ENCODE measurements at regions not wholly inside any gene's neighbourhood (a gene's known extent, or its start where the extent isn't known, plus 50 kb on each side); places are given as distances from the start of the nearest gene placed in this dataset.

DNA sequence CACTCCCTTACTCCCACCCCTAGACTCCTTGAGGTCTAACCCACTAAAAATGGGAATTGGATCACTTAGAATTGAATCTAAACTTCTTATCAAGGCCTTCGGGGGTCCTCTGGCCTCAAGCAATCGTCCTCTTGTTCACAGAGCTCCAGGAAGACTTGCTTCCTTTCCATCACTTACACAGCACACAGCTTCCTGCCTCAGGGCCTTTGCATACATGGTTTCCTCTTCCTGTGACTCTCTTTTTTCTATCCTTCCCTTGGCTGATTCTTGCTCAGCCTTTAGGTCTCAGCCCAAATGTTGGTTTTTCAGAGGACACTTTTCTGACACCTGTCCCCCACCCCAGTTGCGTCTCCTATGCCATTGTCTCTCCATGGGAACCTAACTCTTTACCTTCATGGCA is 50.0 kb upstream of the ALDH1B1 start:
- no peaks in the 10 kb centered on the region for H3K9me3 Mint-ChIP-seq
- H3K27me3 Mint-ChIP-seq = peaks cover 7% of the 10 kb centered on the region
- H3K36me3 Mint-ChIP-seq (ENCODE audit: low read depth) = no peaks in the 10 kb centered on the region
- H3K27me3 ChIP-seq (ENCODE audit: control insufficient read depth in 1 of 2, insufficient read depth in 2 of 2, low read length in 2 of 2) = peaks cover 0 to 8% of the 10 kb centered on the region in 2 experiments
- H3K27ac ChIP-seq (ENCODE audit: low read depth in 1 of 2, low read length in 2 of 2) = no peak overlapping the region
- H3K4me3 ChIP-seq (ENCODE audit: low read length) = no peak overlapping the region
- TF ChIP-seq, protein P1, sequence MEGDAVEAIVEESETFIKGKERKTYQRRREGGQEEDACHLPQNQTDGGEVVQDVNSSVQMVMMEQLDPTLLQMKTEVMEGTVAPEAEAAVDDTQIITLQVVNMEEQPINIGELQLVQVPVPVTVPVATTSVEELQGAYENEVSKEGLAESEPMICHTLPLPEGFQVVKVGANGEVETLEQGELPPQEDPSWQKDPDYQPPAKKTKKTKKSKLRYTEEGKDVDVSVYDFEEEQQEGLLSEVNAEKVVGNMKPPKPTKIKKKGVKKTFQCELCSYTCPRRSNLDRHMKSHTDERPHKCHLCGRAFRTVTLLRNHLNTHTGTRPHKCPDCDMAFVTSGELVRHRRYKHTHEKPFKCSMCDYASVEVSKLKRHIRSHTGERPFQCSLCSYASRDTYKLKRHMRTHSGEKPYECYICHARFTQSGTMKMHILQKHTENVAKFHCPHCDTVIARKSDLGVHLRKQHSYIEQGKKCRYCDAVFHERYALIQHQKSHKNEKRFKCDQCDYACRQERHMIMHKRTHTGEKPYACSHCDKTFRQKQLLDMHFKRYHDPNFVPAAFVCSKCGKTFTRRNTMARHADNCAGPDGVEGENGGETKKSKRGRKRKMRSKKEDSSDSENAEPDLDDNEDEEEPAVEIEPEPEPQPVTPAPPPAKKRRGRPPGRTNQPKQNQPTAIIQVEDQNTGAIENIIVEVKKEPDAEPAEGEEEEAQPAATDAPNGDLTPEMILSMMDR (IDR thresholded peaks at IDR 0.05) = no peak
- H3K4me1 ChIP-seq (ENCODE audit: insufficient read depth, low read length) = no peaks in the 10 kb centered on the region
- DNase-seq (no peak), ATAC-seq (ENCODE audit: poor library complexity) (no peak)
- intact Hi-C loops (cut with DNase I, micrococcal nuclease) = no loop called here
- CTCF ChIA-PET = no interaction called here
- no peaks in the 10 kb centered on the region for H3K9me3 ChIP-seq (ENCODE audit: control insufficient read depth in 1 of 2, insufficient read depth in 1 of 2, low read length in 2 of 2)
- no peaks in the 10 kb centered on the region for H3K4me1 Mint-ChIP-seq (ENCODE audit: low read depth)
- no peak overlapping the region for H3K4me3 Mint-ChIP-seq
- no peaks in the 10 kb centered on the region for H3K36me3 ChIP-seq (ENCODE audit: insufficient read depth, low read length)
- no peak overlapping the region for H3K27ac Mint-ChIP-seq
- POLR2A ChIA-PET = no interaction called here

DNA sequence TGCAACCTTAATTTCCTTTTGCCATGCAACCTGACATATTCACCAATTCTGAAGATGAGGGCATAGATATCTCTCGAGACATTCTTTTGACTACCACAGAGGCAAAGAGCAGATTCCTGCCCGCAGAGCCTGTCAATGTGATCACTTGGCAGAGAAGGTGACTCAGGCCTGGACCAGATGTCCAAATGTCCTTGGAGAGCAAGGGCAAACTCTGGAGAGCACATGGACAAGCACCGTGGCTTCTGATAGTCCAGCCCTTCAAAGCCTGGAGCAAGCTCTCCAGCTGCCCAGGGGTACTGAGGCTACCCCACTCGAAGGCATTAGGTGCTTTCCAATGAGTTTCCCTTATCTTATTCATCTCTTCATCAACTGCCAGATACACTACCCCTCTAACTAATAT is 50.4 kb upstream of the ALDH1B1 start:
- Histone ChIP-seq H3K27ac (ENCODE audit: low read depth in 1 of 2, low read length in 2 of 2) (no peak overlapping the region), H3K36me3 (ENCODE audit: insufficient read depth, low read length) (no peaks in the 10 kb centered on the region), H3K4me1 (ENCODE audit: insufficient read depth, low read length) (no peaks in the 10 kb centered on the region), H3K9me3 (ENCODE audit: control insufficient read depth in 1 of 2, insufficient read depth in 1 of 2, low read length in 2 of 2) (no peaks in the 10 kb centered on the region), H3K4me3 (ENCODE audit: low read length) (no peak overlapping the region), H3K27me3 (ENCODE audit: control insufficient read depth in 1 of 2, insufficient read depth in 2 of 2, low read length in 2 of 2) (peaks cover 0 to 8% of the 10 kb centered on the region in 2 experiments)
- no peak for DNase-seq
- Mint-ChIP-seq H3K27me3 (peaks cover 4% of the 10 kb centered on the region), H3K4me3 (no peak overlapping the region), H3K9me3 (no peaks in the 10 kb centered on the region), H3K4me1 (ENCODE audit: low read depth) (no peaks in the 10 kb centered on the region), H3K36me3 (ENCODE audit: low read depth) (no peaks in the 10 kb centered on the region), H3K27ac (no peak overlapping the region)
- ATAC-seq (ENCODE audit: poor library complexity) = no peak
- ChIA-PET POLR2A (no interaction called here), CTCF (no interaction called here)
- TF ChIP-seq, protein P1 (IDR thresholded peaks at IDR 0.05) = no peak
- intact Hi-C loops (cut with DNase I, micrococcal nuclease) = no loop called here

DNA sequence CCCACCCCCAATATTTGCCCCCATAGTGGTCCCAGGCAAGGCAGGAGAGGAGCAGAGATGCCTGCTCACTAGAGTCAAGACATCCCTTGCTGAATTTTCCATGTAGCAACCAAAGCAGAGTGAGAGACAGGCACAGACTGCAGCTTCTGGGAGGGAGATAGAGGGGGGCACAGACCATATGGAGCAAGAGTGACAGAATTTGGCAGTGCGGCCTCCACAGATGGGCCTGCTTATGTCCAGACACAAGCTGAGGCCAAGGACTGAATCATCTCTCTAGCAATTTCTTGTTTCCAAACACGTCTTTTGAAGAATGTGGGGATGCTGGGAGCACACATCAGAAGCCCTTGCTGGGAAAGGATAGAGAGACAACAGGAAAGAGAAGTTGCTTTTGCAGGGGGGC is 53.0 kb upstream of the ALDH1B1 start:
- POLR2A ChIA-PET = no interaction called here
- TF ChIP-seq, protein P1 (IDR thresholded peaks at IDR 0.05) = no peak

More for the DNA sequence above, 53.0 kb upstream of the ALDH1B1 start:
- Mint-ChIP-seq H3K4me3 (no peak overlapping the region), H3K4me1 (ENCODE audit: low read depth) (no peaks in the 10 kb centered on the region), H3K9me3 (no peaks in the 10 kb centered on the region), H3K36me3 (ENCODE audit: low read depth) (no peaks in the 10 kb centered on the region), H3K27ac (no peak overlapping the region), H3K27me3 (peaks cover 10% of the 10 kb centered on the region)
- ATAC-seq (ENCODE audit: poor library complexity) = no peak
- no peaks in the 10 kb centered on the region for H3K4me1 ChIP-seq (ENCODE audit: insufficient read depth, low read length)
- H3K27me3 ChIP-seq (ENCODE audit: control insufficient read depth in 1 of 2, insufficient read depth in 2 of 2, low read length in 2 of 2) = peaks cover 0 to 4% of the 10 kb centered on the region in 2 experiments
- no peak overlapping the region for H3K4me3 ChIP-seq (ENCODE audit: low read length)
- no peaks in the 10 kb centered on the region for H3K9me3 ChIP-seq (ENCODE audit: control insufficient read depth in 1 of 2, insufficient read depth in 1 of 2, low read length in 2 of 2)
- H3K36me3 ChIP-seq (ENCODE audit: insufficient read depth, low read length) = no peaks in the 10 kb centered on the region
- no peak overlapping the region for H3K27ac ChIP-seq (ENCODE audit: low read depth in 1 of 2, low read length in 2 of 2)
- CTCF ChIA-PET = no interaction called here
- no peak for DNase-seq
- intact Hi-C loops (cut with DNase I, micrococcal nuclease) = no loop called here
